ENCODE measurements at regions not wholly inside any gene's neighbourhood (a gene's known extent, or its start where the extent isn't known, plus 50 kb on each side); places are given as distances from the start of the nearest gene placed in this dataset.

- Histone ChIP-seq H3K36me3 (no peaks in the 10 kb centered on the region), H3K27ac (no peak overlapping the region), H3K27me3 (no peaks in the 10 kb centered on the region), H3K9me3 (no peaks in the 10 kb centered on the region), H3K4me1 (no peaks in the 10 kb centered on the region), H3K4me3 (no peak overlapping the region)
- TF ChIP-seq, protein P1, sequence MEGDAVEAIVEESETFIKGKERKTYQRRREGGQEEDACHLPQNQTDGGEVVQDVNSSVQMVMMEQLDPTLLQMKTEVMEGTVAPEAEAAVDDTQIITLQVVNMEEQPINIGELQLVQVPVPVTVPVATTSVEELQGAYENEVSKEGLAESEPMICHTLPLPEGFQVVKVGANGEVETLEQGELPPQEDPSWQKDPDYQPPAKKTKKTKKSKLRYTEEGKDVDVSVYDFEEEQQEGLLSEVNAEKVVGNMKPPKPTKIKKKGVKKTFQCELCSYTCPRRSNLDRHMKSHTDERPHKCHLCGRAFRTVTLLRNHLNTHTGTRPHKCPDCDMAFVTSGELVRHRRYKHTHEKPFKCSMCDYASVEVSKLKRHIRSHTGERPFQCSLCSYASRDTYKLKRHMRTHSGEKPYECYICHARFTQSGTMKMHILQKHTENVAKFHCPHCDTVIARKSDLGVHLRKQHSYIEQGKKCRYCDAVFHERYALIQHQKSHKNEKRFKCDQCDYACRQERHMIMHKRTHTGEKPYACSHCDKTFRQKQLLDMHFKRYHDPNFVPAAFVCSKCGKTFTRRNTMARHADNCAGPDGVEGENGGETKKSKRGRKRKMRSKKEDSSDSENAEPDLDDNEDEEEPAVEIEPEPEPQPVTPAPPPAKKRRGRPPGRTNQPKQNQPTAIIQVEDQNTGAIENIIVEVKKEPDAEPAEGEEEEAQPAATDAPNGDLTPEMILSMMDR (IDR thresholded peaks at IDR 0.05 in 4 of 5, conservative IDR thresholded peaks at IDR 0.05 in 1 of 5), result no peak
- no peak for TF ChIP-seq POLR2A (IDR thresholded peaks at IDR 0.05)
- DNase-seq (no peak), ATAC-seq (no peak)
- intact Hi-C loops (cut with DNase I; ENCODE audit: low total_unique reads) (no loop called here), in situ Hi-C loops (cut with MboI; ENCODE audit: low sequenced_read_pairs in 4 of 4) (no loop called here)
Observed at GRCh38 chr2:126325202-126325601, 330.8 kb upstream of the GYPC start.

- Histone ChIP-seq H3K4me1 (no peaks in the 10 kb centered on the region), H3K27ac (no peak overlapping the region), H3K36me3 (no peaks in the 10 kb centered on the region), H3K27me3 (no peaks in the 10 kb centered on the region), H3K4me3 (no peak overlapping the region), H3K9me3 (no peaks in the 10 kb centered on the region)
- in situ Hi-C loops (cut with MboI; ENCODE audit: low sequenced_read_pairs in 4 of 4) (no loop called here), intact Hi-C loops (cut with DNase I; ENCODE audit: low total_unique reads) (no loop called here)
- ATAC-seq (no peak), DNase-seq (no peak)
- TF ChIP-seq, protein P1 (IDR thresholded peaks at IDR 0.05 in 4 of 5, conservative IDR thresholded peaks at IDR 0.05 in 1 of 5), result no peak
Observed at GRCh38 chr2:126329173-126329572, 326.8 kb upstream of the GYPC start.

- no peaks in the 10 kb centered on the region for H3K36me3 ChIP-seq
- ATAC-seq (no peak), DNase-seq (no peak)
- H3K9me3 ChIP-seq, result no peaks in the 10 kb centered on the region
- no peaks in the 10 kb centered on the region for H3K4me1 ChIP-seq
- no peak overlapping the region for H3K4me3 ChIP-seq
- intact Hi-C loops (cut with DNase I; ENCODE audit: low total_unique reads), result no loop called here
- no peak for TF ChIP-seq POLR2A (IDR thresholded peaks at IDR 0.05)
- TF ChIP-seq, protein P1 (IDR thresholded peaks at IDR 0.05 in 4 of 5, conservative IDR thresholded peaks at IDR 0.05 in 1 of 5), result no peak
- H3K27me3 ChIP-seq, result no peaks in the 10 kb centered on the region
- H3K27ac ChIP-seq, result no peak overlapping the region
- in situ Hi-C loops (cut with MboI; ENCODE audit: low sequenced_read_pairs in 4 of 4), result no loop called here
Observed at GRCh38 chr2:126342457-126342856, 313.5 kb upstream of the GYPC start.

DNA sequence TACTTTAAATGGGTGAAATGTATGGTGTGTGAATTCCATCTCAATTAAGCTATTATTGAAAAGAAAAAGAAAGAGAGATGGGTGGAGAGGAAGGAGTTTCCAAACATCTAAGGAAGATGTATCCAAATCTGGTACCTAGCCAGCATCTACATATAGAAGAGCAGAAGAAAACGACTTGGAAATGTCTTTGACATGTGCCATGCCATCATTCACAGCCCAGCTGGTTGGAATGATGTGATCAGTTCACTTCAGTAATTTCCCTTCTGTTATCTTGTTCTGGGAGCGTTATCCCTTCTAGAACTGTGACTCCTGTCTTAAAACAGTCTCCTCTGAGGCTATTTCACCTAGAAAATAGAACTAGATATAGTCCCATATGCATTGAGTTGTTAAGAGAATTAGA, 312.8 kb upstream of the GYPC start:
- in situ Hi-C loops (cut with MboI; ENCODE audit: low sequenced_read_pairs in 4 of 4) (no loop called here), intact Hi-C loops (cut with DNase I; ENCODE audit: low total_unique reads) (no loop called here)
- Histone ChIP-seq H3K4me1 (no peaks in the 10 kb centered on the region), H3K27me3 (no peaks in the 10 kb centered on the region), H3K27ac (no peak overlapping the region), H3K9me3 (no peaks in the 10 kb centered on the region), H3K36me3 (no peaks in the 10 kb centered on the region), H3K4me3 (no peak overlapping the region)
- ATAC-seq (no peak), DNase-seq (no peak)
- TF ChIP-seq, protein P1 (IDR thresholded peaks at IDR 0.05 in 4 of 5, conservative IDR thresholded peaks at IDR 0.05 in 1 of 5), result no peak
- no peak for TF ChIP-seq POLR2A (IDR thresholded peaks at IDR 0.05)

DNA sequence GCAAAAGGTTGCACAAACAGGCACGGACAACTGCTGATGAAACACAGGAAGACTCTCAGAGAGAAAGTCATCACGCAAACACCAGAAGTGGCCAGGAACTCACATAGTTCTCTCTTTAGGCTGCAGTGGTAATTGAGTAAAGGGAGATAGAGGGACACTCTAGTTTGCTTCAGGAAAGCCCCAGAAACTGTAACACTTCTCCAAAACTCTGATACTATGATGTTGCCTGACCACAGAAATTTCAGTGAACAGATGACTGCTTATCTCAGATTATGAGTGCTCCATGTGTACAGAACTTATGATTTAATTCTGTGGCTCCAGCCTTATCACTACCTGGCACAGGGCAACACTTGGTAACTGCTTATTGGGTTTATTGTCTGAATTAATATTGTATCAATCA, 311.5 kb upstream of the GYPC start:
- TF ChIP-seq, protein P1 (IDR thresholded peaks at IDR 0.05 in 4 of 5, conservative IDR thresholded peaks at IDR 0.05 in 1 of 5), result no peak
- TF ChIP-seq POLR2A (IDR thresholded peaks at IDR 0.05), result no peak
- ATAC-seq (no peak), DNase-seq (no peak)
- intact Hi-C loops (cut with DNase I; ENCODE audit: low total_unique reads), result no loop called here
- Histone ChIP-seq H3K36me3 (no peaks in the 10 kb centered on the region), H3K4me3 (no peak overlapping the region), H3K9me3 (no peaks in the 10 kb centered on the region), H3K27ac (no peak overlapping the region), H3K4me1 (no peaks in the 10 kb centered on the region), H3K27me3 (no peaks in the 10 kb centered on the region)
- in situ Hi-C loops (cut with MboI; ENCODE audit: low sequenced_read_pairs in 4 of 4), result no loop called here

All from gastrocnemius medialis (tissue), 4 donors.